KMS-11 (cell line): ENCODE measurements at regions not wholly inside any gene's neighbourhood (a gene's known extent, or its start where the extent isn't known, plus 50 kb on each side); places are given as distances from the start of the nearest gene placed in this dataset.

ENCODE experiments used
- H2AFZ ChIP-seq: fragments of 200-600 bp; sonication (generic); 2 replicates; pipeline ENCODE4 v1.6.1; 2016; ENCODE audit warnings: antibody characterized with exemption, mixed run types, low read depth
- H3K27ac ChIP-seq: fragments of 200-600 bp; sonication (generic); 2 replicates; pipeline ENCODE4 v1.6.1; 2016; ENCODE audit warnings: mild to moderate bottlenecking, mixed run types
- H3K27me3 ChIP-seq: fragments of 200-600 bp; sonication (generic); 2 replicates; pipeline ENCODE4 v1.6.1; 2017; ENCODE audit warnings: mild to moderate bottlenecking, low read depth, mixed run types, moderate library complexity; ENCODE audit not compliant: insufficient read depth
- H3K36me3 ChIP-seq: fragments of 200-600 bp; sonication (generic); 2 replicates; pipeline ENCODE4 v1.6.1; 2017; ENCODE audit warnings: mild to moderate bottlenecking, mixed run types; ENCODE audit not compliant: insufficient read depth
- H3K4me1 ChIP-seq: fragments of 200-600 bp; sonication (generic); 2 replicates; pipeline ENCODE4 v1.6.1; 2016; ENCODE audit warnings: mild to moderate bottlenecking, low read depth, mixed run types; ENCODE audit not compliant: poor library complexity, severe bottlenecking
- H3K4me2 ChIP-seq: fragments of 200-600 bp; sonication (generic); 2 replicates; pipeline ENCODE4 v1.7.0; 2016; ENCODE audit warnings: mild to moderate bottlenecking, mixed run types
- H3K4me3 ChIP-seq: fragments of 200-600 bp; sonication (generic); IDR thresholded peaks from 2 replicates; pipeline ENCODE4 v1.6.1; 2017; ENCODE audit warnings: low read depth, low read length, mixed read lengths; ENCODE audit not compliant: insufficient read depth
- H3K79me2 ChIP-seq: fragments of 200-600 bp; sonication (generic); 2 replicates; pipeline ENCODE4 v1.6.1; 2016; ENCODE audit warnings: low read depth, mixed run types; ENCODE audit not compliant: insufficient read depth
- H3K9ac ChIP-seq: fragments of 200-600 bp; sonication (generic); 2 replicates; pipeline ENCODE4 v1.6.1; 2016; ENCODE audit warnings: mild to moderate bottlenecking, mixed run types
- H4K20me1 ChIP-seq: fragments of 200-600 bp; sonication (generic); 2 replicates; pipeline ENCODE4 v1.6.1; 2016; ENCODE audit warnings: mild to moderate bottlenecking, mixed run types; ENCODE audit not compliant: insufficient read depth
- TF ChIP-seq, protein P1 (sequence below): fragments of 200-600 bp; sonication (generic); conservative IDR thresholded peaks from 2 replicates; pipeline ENCODE4 v1.6.1; 2017; ENCODE audit warnings: low read depth, mild to moderate bottlenecking, antibody characterized with exemption, low read length, moderate library complexity, mixed read lengths

GRCh38 chr2:204356151-204356641 lies 189.1 kb upstream of the PARD3B start:
- Histone ChIP-seq H3K27ac (no peak overlapping the region), H3K4me1 (no peaks in the 10 kb centered on the region), H4K20me1 (no peaks in the 10 kb centered on the region), H3K27me3 (no peaks in the 10 kb centered on the region), H3K4me3 (no peak overlapping the region), H3K4me2 (no peak overlapping the region), H3K79me2 (no peaks in the 10 kb centered on the region), H2AFZ (no peak overlapping the region), H3K9ac (no peak overlapping the region), H3K36me3 (no peaks in the 10 kb centered on the region)
- TF ChIP-seq, protein P1, sequence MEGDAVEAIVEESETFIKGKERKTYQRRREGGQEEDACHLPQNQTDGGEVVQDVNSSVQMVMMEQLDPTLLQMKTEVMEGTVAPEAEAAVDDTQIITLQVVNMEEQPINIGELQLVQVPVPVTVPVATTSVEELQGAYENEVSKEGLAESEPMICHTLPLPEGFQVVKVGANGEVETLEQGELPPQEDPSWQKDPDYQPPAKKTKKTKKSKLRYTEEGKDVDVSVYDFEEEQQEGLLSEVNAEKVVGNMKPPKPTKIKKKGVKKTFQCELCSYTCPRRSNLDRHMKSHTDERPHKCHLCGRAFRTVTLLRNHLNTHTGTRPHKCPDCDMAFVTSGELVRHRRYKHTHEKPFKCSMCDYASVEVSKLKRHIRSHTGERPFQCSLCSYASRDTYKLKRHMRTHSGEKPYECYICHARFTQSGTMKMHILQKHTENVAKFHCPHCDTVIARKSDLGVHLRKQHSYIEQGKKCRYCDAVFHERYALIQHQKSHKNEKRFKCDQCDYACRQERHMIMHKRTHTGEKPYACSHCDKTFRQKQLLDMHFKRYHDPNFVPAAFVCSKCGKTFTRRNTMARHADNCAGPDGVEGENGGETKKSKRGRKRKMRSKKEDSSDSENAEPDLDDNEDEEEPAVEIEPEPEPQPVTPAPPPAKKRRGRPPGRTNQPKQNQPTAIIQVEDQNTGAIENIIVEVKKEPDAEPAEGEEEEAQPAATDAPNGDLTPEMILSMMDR = no peak

DNA sequence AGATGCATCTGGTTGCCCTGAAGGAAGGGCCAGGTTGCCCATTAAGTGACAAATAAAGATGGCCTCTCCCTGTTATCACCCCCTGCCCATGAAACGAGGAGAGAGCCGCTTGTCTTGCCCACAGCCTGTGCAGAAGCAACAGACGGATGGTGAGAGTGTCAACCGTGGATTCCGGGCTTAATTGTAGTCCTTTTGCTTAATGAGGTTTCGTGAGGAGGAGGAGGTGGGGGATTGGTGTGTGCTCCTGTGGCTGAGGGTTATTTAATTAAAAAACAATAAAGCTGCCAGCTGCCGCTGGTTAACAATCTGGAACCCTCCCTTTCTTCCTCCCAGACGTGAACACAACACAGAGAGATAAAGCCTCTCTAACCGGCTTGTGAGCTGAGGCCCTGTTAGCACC lies 188.0 kb upstream of the PARD3B start:
- no peaks in the 10 kb centered on the region for H3K4me1 ChIP-seq
- no peaks in the 10 kb centered on the region for H3K36me3 ChIP-seq
- H2AFZ ChIP-seq = no peak overlapping the region
- H3K79me2 ChIP-seq = no peaks in the 10 kb centered on the region
- TF ChIP-seq, protein P1 = no peak
- H3K4me2 ChIP-seq = no peak overlapping the region
- no peak overlapping the region for H3K9ac ChIP-seq
- H3K27me3 ChIP-seq = no peaks in the 10 kb centered on the region
- H3K4me3 ChIP-seq = no peak overlapping the region
- H4K20me1 ChIP-seq = no peaks in the 10 kb centered on the region
- H3K27ac ChIP-seq = no peak overlapping the region

GRCh38 chr2:204359076-204359475 lies 186.2 kb upstream of the PARD3B start:
- Histone ChIP-seq H3K27me3 (no peaks in the 10 kb centered on the region), H3K36me3 (no peaks in the 10 kb centered on the region)
- TF ChIP-seq, protein P1 = no peak

GRCh38 chr2:204360218-204361007 lies 184.9 kb upstream of the PARD3B start:
- H3K4me2 ChIP-seq = no peak overlapping the region
- H3K79me2 ChIP-seq = no peaks in the 10 kb centered on the region
- H4K20me1 ChIP-seq = no peaks in the 10 kb centered on the region
- H2AFZ ChIP-seq = no peak overlapping the region
- no peak overlapping the region for H3K27ac ChIP-seq
- TF ChIP-seq, protein P1 = no peak
- H3K4me3 ChIP-seq = no peak overlapping the region
- H3K27me3 ChIP-seq = no peaks in the 10 kb centered on the region
- H3K9ac ChIP-seq = no peak overlapping the region
- no peaks in the 10 kb centered on the region for H3K36me3 ChIP-seq
- H3K4me1 ChIP-seq = no peaks in the 10 kb centered on the region

More at GRCh38 chr2:204359076-204359475, 186.2 kb upstream of the PARD3B start:
- H3K79me2 ChIP-seq = no peaks in the 10 kb centered on the region
- no peak overlapping the region for H3K4me2 ChIP-seq
- H3K4me1 ChIP-seq = no peaks in the 10 kb centered on the region
- no peak overlapping the region for H3K9ac ChIP-seq
- no peak overlapping the region for H2AFZ ChIP-seq
- H3K27ac ChIP-seq = no peak overlapping the region
- H3K4me3 ChIP-seq = no peak overlapping the region
- no peaks in the 10 kb centered on the region for H4K20me1 ChIP-seq
